Thyroid gland (tissue), 4 donors: ENCODE measurements at regions not wholly inside any gene's neighbourhood (a gene's known extent, or its start where the extent isn't known, plus 50 kb on each side); places are given as distances from the start of the nearest gene placed in this dataset.

Source experiments
- POLR2A ChIP-seq, 2 donors: fragments of 450-650 bp; IDR thresholded peaks; one replicate each; pipeline ENCODE4 v1.6.1; 2017; ENCODE audit warnings: antibody characterized with exemption in 2 of 2, mild to moderate bottlenecking in 2 of 2, moderate library complexity in 1 of 2
- TF ChIP-seq, protein P1 (sequence below), 6 experiments: fragments of 200-600 bp in 3 of 6; fragments of 450-650 bp in 3 of 6; sonication (generic) in 3 of 6; IDR thresholded peaks; one replicate each; pipeline ENCODE4 v1.5.1; 2016 to 2019; ENCODE audit warnings: antibody characterized with exemption in 6 of 6, mild to moderate bottlenecking in 2 of 6, inconsistent platforms in 1 of 6, moderate library complexity in 1 of 6

DNA sequence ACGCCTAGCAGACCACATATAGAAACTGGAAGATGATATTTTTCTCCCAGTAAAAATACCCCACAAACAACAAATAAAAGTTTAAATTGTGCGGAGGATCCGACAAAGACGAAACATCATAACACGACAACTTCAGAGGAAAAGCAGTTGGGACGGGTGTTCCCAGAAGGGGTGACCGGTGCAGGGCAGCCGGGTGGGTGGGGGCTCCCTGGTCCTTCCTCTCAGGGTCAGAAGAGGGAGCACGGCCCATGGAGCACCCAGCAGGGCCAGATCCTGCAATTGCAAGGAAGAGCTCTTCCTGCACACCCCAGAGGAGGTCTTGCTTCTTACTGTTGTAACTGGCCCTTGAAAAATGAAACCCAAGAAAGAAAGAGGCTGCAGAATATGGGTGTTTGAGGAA is 608.5 kb upstream of the MKI67 start:
- TF ChIP-seq, protein P1, sequence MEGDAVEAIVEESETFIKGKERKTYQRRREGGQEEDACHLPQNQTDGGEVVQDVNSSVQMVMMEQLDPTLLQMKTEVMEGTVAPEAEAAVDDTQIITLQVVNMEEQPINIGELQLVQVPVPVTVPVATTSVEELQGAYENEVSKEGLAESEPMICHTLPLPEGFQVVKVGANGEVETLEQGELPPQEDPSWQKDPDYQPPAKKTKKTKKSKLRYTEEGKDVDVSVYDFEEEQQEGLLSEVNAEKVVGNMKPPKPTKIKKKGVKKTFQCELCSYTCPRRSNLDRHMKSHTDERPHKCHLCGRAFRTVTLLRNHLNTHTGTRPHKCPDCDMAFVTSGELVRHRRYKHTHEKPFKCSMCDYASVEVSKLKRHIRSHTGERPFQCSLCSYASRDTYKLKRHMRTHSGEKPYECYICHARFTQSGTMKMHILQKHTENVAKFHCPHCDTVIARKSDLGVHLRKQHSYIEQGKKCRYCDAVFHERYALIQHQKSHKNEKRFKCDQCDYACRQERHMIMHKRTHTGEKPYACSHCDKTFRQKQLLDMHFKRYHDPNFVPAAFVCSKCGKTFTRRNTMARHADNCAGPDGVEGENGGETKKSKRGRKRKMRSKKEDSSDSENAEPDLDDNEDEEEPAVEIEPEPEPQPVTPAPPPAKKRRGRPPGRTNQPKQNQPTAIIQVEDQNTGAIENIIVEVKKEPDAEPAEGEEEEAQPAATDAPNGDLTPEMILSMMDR (IDR thresholded peaks at IDR 0.05), result no peak
- no peak for TF ChIP-seq POLR2A (IDR thresholded peaks at IDR 0.05)
